HG03097 (cell line): ENCODE measurements at regions not wholly inside any gene's neighbourhood (a gene's known extent, or its start where the extent isn't known, plus 50 kb on each side); places are given as distances from the start of the nearest gene placed in this dataset.
A peak's percentile ranks its signal among the peaks of the same experiment; 100 is the strongest.

ENCODE experiments used
- ATAC-seq: cut with Tn5 transposase; IDR thresholded peaks from one replicate; pipeline ENCODE4 v1.9.1; 2021; ENCODE audit not compliant: unreplicated experiment, low FRiP score

DNA sequence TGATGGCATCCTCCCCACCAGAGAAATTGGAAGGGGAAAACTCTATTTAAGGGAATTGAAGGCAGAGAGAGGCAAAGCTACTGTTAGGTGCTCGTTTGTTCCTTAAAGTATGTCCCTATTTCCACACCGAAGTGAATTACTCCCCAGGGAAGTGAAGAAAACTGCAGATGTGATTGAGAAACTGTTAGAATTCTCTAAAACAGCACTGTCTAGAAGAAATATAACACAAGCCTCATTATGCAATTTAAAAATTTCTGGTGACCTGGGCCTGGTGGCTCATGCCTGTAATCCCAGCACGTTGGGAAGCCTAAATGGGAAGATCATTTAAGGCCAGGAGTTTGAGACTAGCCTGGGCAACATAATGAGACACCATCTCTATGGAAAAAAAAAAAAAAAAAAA, 305.0 kb downstream of the SHQ1 start:
- no peak for ATAC-seq

DNA sequence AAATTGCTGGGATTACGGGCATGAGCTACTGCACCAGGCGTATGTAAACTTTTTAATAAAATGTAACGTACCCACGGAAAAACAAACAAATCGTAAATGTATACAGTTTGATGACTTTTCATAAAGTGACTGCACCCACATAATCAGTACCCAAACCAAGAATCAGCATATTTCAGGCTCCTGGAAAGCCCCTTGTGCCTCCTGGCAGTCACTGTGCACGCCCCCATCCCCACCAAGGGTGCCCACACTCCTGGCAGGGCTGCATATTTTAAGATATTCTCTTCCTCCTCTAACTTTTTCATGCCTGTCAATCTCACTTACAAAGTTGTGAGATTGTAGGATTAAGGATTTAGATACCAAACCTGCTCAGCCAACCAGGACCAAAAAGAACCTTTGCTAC, 305.5 kb downstream of the SHQ1 start:
- ATAC-seq = no peak

DNA sequence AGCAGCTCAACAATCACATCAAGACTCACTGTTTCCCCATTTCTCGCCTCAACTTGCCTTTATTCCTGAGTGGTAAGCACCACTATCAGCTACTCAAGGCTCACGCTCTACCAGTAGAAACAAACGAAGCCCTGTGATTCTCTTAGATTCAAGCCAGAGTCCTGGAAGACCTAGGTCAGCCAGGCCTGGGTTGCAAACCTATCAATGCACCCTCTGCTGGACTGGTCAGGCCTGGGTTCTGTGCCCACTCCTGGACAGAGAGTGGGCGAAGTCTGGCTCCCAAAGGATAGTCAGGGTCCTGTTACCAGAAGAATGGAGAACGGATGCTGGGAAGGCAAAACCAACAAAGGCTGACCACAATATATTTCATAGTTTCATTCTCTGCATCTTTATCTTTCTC, 308.4 kb downstream of the SHQ1 start:
- no peak for ATAC-seq

DNA sequence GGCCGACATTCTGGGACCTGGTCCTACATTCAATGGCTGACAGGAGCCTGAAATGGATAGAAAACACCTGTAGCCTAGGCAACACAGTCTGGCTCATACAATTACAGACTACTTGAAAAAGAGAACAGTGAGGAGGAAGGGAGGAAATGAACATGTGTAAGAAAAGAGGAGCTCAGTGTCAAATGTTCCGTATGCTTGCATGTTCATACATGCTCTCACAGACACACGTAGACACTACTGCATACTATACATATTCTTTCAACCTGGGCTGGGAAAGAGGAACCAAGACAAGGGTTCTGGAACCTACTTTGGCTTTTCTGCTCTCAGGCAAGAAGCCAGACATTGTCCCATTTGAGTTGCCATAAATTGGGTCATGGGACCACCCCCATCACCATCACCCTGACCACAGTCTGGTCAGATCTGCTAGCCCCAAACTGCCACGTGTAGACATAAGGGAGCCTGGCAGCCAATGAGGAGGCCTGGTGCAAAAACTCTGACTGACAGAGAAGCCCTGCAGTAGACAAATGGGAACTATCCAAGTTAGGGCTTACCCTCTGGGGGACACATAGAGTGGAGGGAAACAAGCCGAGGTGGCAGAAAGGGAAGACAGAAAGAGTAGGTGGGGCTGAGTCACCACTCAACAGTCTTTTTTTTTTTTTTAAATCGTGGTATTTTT, 310.0 kb downstream of the SHQ1 start:
- no peak for ATAC-seq

GRCh38 chr3:72537448-72537847, 310.8 kb downstream of the SHQ1 start:
- no peak for ATAC-seq

DNA sequence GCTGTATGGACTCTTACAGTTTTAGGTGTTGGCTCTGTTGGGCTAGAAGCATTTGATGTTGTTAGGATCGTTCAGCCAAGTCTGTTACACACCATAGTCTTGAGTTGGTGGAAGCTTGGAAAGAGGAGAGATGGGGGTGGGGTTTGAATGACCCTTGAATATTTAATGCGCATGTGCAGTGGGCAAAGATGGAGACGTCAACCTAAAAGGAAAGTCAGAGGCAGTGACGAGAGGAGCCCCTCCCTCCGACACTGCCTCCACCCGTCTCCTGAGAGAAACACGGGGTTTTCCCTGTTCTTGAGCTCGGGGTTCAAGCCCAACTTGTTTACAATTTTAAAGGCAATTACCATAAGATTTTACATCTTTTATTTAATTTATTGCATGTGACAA, 311.4 kb downstream of the SHQ1 start:
- ATAC-seq = no peak

DNA sequence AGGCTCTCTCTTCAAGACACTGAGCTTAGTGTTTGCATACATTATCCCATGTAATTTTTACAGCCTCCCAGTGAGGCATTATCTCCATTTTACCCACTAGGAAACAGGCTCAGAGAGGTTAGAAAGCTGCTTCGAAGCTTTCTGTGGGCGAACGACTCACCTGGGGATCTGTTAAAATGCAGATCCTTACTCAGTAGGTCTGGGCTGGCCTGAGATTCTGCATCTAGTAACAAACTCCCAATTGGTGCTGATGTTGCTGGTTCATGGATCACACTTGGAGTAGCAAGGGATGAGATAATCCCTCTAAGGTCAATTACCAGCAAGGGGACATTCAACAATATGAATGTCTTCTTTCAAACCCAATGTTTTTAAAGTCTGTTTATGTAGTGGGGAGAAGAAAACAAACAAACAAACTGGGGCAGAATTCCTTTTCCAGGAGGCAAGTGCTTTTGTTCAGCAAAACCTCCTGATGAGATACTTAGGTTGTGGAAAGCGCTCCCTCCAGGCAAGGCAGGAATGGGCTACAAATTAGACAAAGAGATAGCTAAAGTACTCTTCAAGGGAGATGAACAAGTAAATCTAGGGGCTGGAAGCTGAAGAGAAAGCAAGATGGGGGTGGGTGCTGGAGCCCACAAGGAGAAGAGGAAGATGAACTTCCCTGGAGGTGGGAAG, 311.9 kb downstream of the SHQ1 start:
- no peak for ATAC-seq

- ATAC-seq = no peak
These were observed 312.5 kb downstream of the SHQ1 start for GRCh38 chr3:72535772-72536171.

- ATAC-seq = no peak
These were observed 314.4 kb downstream of the SHQ1 start for GRCh38 chr3:72533591-72534473.

DNA sequence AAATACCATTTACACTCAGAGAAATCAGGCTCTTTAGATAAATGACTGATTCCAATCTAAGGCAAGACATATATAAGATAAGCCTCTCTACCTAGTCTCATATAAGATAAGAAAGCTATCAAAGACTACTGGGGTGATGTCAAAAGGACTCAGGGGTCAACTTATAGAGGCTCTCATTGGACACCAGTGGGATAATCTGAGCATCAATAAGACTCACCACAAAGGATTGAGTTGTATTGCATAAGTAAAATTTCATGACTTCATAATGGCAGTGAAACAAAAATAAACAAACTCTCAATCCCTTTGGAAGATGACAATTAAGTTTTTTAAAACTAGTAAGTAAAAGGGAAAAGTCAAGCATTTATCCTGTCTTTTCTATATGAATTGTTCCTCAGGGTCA, 317.8 kb downstream of the SHQ1 start:
- no peak for ATAC-seq

DNA sequence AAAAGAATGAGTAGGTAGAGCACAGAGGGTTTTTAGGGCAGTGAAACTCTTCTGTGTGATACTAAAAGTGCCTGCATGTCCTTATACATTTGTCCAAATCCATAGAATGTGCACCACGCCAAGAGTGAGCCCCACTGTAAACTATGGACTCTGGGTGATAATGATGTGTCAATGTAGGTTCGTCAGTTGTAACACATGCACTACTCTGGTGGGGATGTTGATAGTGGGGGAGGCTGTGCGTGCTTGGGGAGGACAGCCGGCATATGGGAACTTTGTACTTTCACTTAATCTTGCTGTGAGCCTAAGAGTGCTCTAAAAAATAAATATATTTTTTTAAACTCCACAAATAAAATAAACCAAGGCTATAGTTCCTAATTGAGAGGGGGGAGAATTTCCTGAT, 319.2 kb downstream of the SHQ1 start:
- no peak for ATAC-seq

DNA sequence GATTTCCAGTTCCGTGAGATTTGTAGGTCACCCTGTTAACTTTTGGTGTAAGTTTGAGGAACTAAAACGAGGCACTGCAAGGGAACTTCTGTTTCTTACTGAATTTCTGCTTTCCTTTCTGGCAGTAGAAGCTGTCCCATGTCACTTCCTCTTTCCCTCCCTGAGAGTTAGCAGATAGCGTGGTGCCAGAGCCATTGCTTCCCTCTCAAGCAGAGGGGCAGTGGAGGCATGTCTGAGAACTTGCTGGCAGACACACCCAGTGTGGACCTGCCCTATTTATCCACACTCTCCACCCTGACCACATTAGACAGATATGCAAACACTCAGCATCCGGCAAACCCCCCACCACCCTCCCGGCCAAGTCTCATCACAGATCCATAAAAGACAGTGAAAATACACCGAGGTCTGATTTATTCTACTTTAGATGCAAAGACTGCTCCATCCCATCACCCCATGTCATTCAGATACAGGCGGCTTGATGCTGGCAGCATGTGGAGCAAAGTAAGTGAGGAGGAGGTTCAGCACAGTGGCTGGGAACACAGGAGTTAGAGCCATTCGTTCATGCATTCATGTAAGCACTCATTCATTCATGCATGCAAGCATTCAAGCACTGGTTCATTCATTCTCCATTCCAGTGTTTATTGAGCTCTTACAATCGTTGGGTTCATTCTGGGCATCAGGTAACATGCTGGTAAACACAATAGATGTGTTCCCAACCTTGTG, 324.7 kb downstream of the SHQ1 start:
- ATAC-seq = peak; percentile 76

DNA sequence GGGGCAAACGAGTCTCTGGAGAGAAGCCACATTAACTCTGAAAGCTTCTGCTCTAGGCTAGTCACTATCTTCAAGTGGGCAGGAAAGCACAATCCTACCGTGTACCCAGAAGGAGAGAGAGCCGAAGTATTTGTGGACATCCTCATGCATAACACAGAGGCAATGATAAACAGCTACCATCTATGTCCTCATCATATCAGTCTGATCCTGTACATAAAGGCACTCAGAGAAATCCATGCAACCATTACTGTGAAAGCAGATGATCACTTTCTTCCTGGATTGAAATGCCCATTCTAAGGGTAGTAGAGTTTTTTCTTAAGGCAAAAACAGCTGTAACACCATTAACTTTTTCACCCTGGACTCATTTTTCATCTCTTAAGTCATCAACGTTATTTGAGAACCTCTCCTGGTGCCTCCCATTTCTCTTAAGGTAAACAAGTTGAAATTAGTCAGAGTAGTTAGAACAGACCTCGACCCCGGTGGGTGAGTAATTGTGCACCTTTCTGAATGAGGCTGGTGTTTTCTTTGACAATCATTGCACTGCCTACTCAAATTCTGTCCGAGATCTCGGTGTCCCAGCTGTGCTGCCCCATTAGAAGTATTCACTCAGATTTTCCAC, 327.4 kb downstream of the SHQ1 start:
- no peak for ATAC-seq

DNA sequence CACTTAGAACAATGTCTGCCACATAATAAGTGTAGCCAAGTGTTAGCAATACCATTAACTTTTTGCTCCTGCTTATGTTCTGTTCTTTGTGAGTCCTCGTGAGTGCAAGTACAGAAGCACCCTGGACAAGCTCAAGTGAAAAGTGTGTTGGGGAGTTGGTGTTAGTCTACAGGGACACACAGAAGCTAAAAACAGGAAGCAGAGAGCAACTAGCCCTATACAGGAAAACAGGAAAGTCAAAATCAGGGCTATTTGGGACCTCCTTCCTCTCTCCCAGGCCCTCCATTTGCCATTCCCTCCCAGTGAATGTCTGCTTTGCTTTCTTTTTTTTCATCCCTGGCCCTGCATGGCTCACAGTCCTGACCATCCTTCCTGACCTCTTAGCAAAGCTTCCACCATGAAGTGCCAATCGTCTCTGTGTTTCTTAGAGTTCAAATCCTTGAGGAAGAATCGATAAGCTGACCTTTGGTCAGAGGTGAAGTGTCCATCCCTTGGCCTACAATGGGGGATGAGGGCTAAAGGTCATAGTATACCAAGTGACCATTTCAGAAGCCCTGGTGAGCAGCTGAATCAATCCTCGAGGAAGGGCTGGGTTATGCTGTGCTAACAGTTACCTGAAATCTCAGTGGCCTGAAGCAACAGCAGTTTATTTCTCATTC, 328.2 kb downstream of the SHQ1 start:
- no peak for ATAC-seq

GRCh38 chr3:72517921-72518424, 330.3 kb downstream of the SHQ1 start:
- no peak for ATAC-seq

DNA sequence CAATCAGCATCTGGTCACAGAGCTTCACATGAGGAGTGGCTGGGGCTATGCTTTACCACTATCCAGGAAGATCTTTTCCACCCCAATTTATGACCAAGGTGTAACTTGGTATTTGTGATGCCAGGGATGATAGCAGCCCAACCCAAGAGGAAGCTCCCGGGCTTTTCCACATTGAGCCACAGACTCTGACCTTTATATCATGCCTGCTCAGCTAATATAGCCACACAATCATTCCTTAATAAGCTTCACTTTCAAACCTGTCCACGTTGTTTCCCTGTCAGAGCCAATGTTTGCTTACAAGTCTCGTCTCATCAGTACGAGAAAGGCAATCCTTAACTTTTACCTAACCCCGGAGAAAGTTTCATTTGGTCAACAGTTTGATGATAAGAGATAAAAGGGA, 330.9 kb downstream of the SHQ1 start:
- no peak for ATAC-seq

GRCh38 chr3:72516361-72516760, 331.9 kb downstream of the SHQ1 start:
- no peak for ATAC-seq

DNA sequence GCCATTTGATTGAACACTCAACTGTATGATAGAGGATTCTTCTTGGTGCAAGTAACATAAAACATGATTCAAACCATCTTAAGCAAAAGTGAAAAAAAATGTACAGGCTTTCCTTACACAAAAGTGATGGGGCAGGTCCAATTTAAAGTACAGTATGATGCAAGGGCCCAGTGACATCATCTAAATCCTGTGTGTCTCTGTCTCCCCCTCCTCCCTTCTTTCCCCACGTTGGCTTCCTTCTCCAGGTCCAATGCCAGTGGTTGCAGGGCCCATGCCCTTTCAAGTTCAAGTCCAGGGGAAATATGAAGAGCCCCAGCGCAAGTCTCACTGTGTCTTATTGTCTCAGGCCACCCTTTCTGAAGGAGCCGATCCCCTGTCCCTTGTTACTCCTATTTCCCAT, 332.3 kb downstream of the SHQ1 start:
- no peak for ATAC-seq

DNA sequence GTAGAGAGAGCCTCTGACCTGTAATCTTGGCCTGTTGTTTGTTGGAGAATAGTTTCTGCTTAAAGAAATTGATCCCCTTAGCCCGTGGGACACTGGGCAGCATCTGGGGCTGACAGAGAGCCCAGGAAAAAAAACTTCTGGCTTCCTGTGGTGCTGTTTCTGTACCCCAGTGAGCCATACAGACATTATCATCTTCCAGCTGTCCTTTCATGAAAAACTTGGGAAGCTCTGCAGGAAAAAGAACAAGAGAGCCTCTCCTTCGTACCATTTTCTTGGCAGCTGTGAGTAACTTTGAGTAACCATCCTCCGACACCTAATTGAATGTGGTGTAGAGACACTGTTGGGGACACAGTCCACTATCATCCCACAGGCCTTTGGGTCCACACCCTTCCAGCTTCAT, 333.0 kb downstream of the SHQ1 start:
- ATAC-seq = no peak

DNA sequence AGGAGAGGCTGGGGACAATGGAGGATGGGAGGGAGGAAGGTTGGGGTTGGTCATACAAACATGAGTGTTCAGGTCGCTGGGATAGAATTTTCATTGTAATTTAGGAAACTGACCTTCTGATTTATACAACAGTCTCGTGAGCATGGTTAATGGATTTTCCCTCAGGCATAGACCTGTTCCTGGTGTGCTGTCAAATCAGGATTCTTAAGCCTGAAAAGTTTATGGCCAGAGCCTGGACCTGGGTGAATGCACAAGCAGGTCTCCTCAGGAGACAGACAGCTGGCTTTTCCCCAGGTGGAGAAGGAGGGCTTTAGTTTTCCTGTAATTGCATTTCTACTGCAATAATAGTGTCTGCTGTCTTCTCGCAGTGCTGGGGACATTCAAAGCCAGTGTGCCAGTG, 338.0 kb downstream of the SHQ1 start:
- no peak for ATAC-seq
